Neural progenitor cell (in vitro differentiated cells): ENCODE measurements at regions not wholly inside any gene's neighbourhood (a gene's known extent, or its start where the extent isn't known, plus 50 kb on each side); places are given as distances from the start of the nearest gene placed in this dataset.
A peak's percentile ranks its signal among the peaks of the same experiment; 100 is the strongest.

Source experiments
- DNase-seq: peaks from one replicate; pipeline ENCODE4 v3.0.0-alpha.2; 2016; ENCODE audit warnings: low spot score
- H2AFZ ChIP-seq: fragments of 200-600 bp; sonication (generic); replicated peaks from 2 replicates; pipeline ENCODE4 v1.6.1; 2016; ENCODE audit warnings: antibody characterized with exemption
- H3F3A ChIP-seq: fragments of 200-600 bp; sonication (generic); 2 replicates; pipeline ENCODE4 v1.6.1; 2016; ENCODE audit warnings: antibody characterized with exemption, low read depth
- H3K27ac ChIP-seq: fragments of 200-600 bp; sonication (generic); 2 replicates; pipeline ENCODE4 v1.5.1; 2016; ENCODE audit warnings: mild to moderate bottlenecking
- H3K27me3 ChIP-seq: fragments of 200-600 bp; sonication (generic); 2 replicates; pipeline ENCODE4 v1.6.1; 2016; ENCODE audit warnings: mild to moderate bottlenecking, moderate library complexity
- H3K36me3 ChIP-seq: fragments of 200-600 bp; sonication (generic); 2 replicates; pipeline ENCODE4 v1.5.1; 2016
- H3K4me1 ChIP-seq: fragments of 200-600 bp; sonication (generic); 2 replicates; pipeline ENCODE4 v1.6.1; 2016; ENCODE audit warnings: mixed run types
- H3K4me2 ChIP-seq: fragments of 200-600 bp; sonication (generic); 2 replicates; pipeline ENCODE4 v1.6.1; 2016
- H3K4me3 ChIP-seq: fragments of 200-600 bp; sonication (generic); 2 replicates; pipeline ENCODE4 v1.5.1; 2016
- H3K79me2 ChIP-seq: fragments of 200-600 bp; sonication (generic); 2 replicates; pipeline ENCODE4 v1.6.1; 2016; ENCODE audit warnings: low read depth
- H3K9ac ChIP-seq: fragments of 200-600 bp; sonication (generic); 2 replicates; pipeline ENCODE4 v1.6.1; 2016
- H3K9me3 ChIP-seq: fragments of 200-600 bp; sonication (generic); 2 replicates; pipeline ENCODE4 v1.5.1; 2016; ENCODE audit warnings: low read depth
- H4K20me1 ChIP-seq: fragments of 200-600 bp; sonication (generic); 2 replicates; pipeline ENCODE4 v1.6.1; 2016; ENCODE audit warnings: low read depth
- H3K27ac Mint-ChIP-seq: 3 replicates; pipeline ENCODE4 v1.8.0; 2021; ENCODE audit warnings: mixed read lengths
- H3K27me3 Mint-ChIP-seq: 2 replicates; pipeline ENCODE4 v1.8.0; 2022; ENCODE audit warnings: low read depth, mild to moderate bottlenecking, inconsistent platforms, moderate library complexity, mixed read lengths; ENCODE audit not compliant: insufficient read depth
- H3K36me3 Mint-ChIP-seq: 3 replicates; pipeline ENCODE4 v1.8.0; 2021; ENCODE audit warnings: mixed read lengths
- H3K4me1 Mint-ChIP-seq: 3 replicates; pipeline ENCODE4 v1.8.0; 2021; ENCODE audit warnings: mixed read lengths
- H3K4me3 Mint-ChIP-seq: 3 replicates; pipeline ENCODE4 v1.8.0; 2021; ENCODE audit warnings: mild to moderate bottlenecking, moderate library complexity, mixed read lengths
- H3K9me3 Mint-ChIP-seq: 3 replicates; pipeline ENCODE4 v1.8.0; 2020; ENCODE audit warnings: mixed read lengths
- EZH2 ChIP-seq: fragments of 200-600 bp; sonication (generic); IDR thresholded peaks from 2 replicates; pipeline ENCODE4 v1.6.1; 2017; ENCODE audit warnings: antibody characterized with exemption, mild to moderate bottlenecking, moderate library complexity
- EZH2phosphoT487 ChIP-seq: fragments of 200-600 bp; sonication (generic); IDR thresholded peaks from 2 replicates; pipeline ENCODE4 v1.6.1; 2017; ENCODE audit warnings: antibody characterized with exemption
- TF ChIP-seq, protein P1 (sequence below): fragments of 200-600 bp; sonication (generic); IDR thresholded peaks from 2 replicates; pipeline ENCODE4 v1.5.1; 2017; ENCODE audit warnings: antibody characterized with exemption, mild to moderate bottlenecking

DNA sequence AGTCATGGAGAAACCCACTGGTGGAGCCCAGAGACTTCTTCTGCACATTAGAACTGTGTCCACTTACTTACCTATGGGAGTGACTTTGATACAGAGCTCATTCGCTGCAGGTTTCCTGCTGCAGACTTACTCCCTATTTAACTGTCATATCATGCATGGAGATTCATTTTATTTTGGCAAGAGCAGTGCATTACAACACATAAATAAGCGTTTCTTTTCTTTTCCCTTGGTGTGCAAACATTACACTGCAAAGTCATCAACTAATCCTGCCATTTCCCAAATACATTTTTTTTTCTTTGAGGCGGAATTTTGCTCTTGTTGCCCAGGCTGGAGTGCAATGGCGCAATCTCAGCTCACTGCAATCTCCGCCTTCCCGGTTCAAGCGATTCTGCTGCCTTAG lies 230.9 kb upstream of the SFRP2 start:
- Histone ChIP-seq H3K4me3 (no peak overlapping the region), H3K4me2 (no peak overlapping the region), H3K9ac (no peak overlapping the region), H3K27ac (no peak overlapping the region), H3K9me3 (no peaks in the 10 kb centered on the region), H3K4me1 (peaks cover 19% of the 10 kb centered on the region), H3K36me3 (no peaks in the 10 kb centered on the region), H2AFZ (no peak overlapping the region), H3K27me3 (no peaks in the 10 kb centered on the region), H3F3A (no peaks in the 10 kb centered on the region), H3K79me2 (no peaks in the 10 kb centered on the region), H4K20me1 (no peaks in the 10 kb centered on the region)
- no peak overlapping the region for H3K27ac Mint-ChIP-seq
- H3K36me3 Mint-ChIP-seq = peaks cover 8% of the 10 kb centered on the region
- no peak for TF ChIP-seq EZH2
- TF ChIP-seq, protein P1, sequence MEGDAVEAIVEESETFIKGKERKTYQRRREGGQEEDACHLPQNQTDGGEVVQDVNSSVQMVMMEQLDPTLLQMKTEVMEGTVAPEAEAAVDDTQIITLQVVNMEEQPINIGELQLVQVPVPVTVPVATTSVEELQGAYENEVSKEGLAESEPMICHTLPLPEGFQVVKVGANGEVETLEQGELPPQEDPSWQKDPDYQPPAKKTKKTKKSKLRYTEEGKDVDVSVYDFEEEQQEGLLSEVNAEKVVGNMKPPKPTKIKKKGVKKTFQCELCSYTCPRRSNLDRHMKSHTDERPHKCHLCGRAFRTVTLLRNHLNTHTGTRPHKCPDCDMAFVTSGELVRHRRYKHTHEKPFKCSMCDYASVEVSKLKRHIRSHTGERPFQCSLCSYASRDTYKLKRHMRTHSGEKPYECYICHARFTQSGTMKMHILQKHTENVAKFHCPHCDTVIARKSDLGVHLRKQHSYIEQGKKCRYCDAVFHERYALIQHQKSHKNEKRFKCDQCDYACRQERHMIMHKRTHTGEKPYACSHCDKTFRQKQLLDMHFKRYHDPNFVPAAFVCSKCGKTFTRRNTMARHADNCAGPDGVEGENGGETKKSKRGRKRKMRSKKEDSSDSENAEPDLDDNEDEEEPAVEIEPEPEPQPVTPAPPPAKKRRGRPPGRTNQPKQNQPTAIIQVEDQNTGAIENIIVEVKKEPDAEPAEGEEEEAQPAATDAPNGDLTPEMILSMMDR = no peak
- H3K4me1 Mint-ChIP-seq = peaks cover 21% of the 10 kb centered on the region
- H3K4me3 Mint-ChIP-seq = no peak overlapping the region
- DNase-seq = no peak
- no peaks in the 10 kb centered on the region for H3K9me3 Mint-ChIP-seq
- H3K27me3 Mint-ChIP-seq = peaks cover 2% of the 10 kb centered on the region

DNA sequence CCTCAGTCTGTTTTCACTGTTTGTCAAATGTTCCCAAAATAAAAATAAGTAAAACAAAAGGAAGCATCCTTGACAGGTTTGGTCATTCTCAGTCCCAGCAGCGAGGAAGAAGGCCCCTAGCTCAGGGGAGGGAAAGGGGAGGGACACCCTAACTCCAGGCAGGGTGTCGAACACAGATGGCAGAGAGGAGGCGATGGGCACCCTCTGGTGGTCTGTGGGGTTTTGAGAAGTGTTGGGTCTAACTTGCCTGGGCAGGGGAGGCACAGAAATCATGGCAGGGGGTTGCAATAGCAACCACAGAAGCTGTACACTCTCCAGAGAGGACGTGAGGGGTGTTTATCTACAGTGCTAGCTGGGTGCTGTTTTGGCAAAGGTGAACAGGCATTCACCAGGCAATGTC lies 229.8 kb upstream of the SFRP2 start:
- peaks cover 7% of the 10 kb centered on the region for H3K36me3 Mint-ChIP-seq
- H3K9me3 ChIP-seq = no peaks in the 10 kb centered on the region
- no peak overlapping the region for H3K9ac ChIP-seq
- no peak for TF ChIP-seq EZH2phosphoT487
- TF ChIP-seq, protein P1 = peak; percentile 69
- no peaks in the 10 kb centered on the region for H3K9me3 Mint-ChIP-seq
- peak overlapping the region; percentile 86 for H3K27ac Mint-ChIP-seq
- no peaks in the 10 kb centered on the region for H3F3A ChIP-seq
- no peak overlapping the region for H3K4me2 ChIP-seq
- H2AFZ ChIP-seq = no peak overlapping the region
- H3K4me3 Mint-ChIP-seq = no peak overlapping the region
- peaks cover 27% of the 10 kb centered on the region for H3K4me1 ChIP-seq
- no peak overlapping the region for H3K4me3 ChIP-seq
- no peaks in the 10 kb centered on the region for H4K20me1 ChIP-seq
- peaks cover 24% of the 10 kb centered on the region for H3K4me1 Mint-ChIP-seq
- H3K27ac ChIP-seq = no peak overlapping the region
- no peaks in the 10 kb centered on the region for H3K36me3 ChIP-seq
- H3K79me2 ChIP-seq = no peaks in the 10 kb centered on the region
- H3K27me3 ChIP-seq = no peaks in the 10 kb centered on the region
- peaks cover under 1% of the 10 kb centered on the region for H3K27me3 Mint-ChIP-seq
- DNase-seq = peak; percentile 80

DNA sequence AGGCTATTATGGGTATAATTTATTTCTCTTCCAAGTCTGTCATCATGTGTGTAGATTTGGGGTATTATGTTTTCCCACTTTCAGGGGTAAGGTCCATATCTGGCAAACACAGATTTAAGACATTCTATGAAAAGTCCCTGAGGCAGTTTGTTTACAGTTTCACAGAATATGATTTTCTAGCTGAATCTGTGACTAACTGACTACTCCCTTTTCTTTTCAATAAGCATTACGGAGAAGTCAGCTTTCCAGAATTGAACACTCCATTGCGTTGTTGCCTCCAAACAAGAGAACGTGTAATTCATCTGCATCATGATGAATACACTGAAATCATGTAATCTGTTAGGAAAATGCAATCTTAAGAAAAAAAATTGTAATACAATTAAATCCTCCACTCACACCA lies 226.7 kb upstream of the SFRP2 start:
- Histone ChIP-seq H4K20me1 (no peaks in the 10 kb centered on the region), H3K9ac (no peak overlapping the region), H3K4me2 (no peak overlapping the region), H3K36me3 (no peaks in the 10 kb centered on the region), H2AFZ (no peak overlapping the region), H3K27ac (no peak overlapping the region), H3K79me2 (no peaks in the 10 kb centered on the region), H3K4me3 (no peak overlapping the region), H3F3A (no peaks in the 10 kb centered on the region), H3K27me3 (no peaks in the 10 kb centered on the region), H3K9me3 (no peaks in the 10 kb centered on the region), H3K4me1 (peaks cover 21% of the 10 kb centered on the region)
- H3K4me3 Mint-ChIP-seq = no peak overlapping the region
- peaks cover 9% of the 10 kb centered on the region for H3K36me3 Mint-ChIP-seq
- H3K4me1 Mint-ChIP-seq = peaks cover 18% of the 10 kb centered on the region
- H3K27ac Mint-ChIP-seq = no peak overlapping the region
- H3K27me3 Mint-ChIP-seq = peaks cover 2% of the 10 kb centered on the region
- DNase-seq = no peak
- peaks cover 10% of the 10 kb centered on the region for H3K9me3 Mint-ChIP-seq
- TF ChIP-seq, protein P1 = no peak
- TF ChIP-seq EZH2phosphoT487 = no peak
- TF ChIP-seq EZH2 = no peak
